ENCODE measurements at regions not wholly inside any gene's neighbourhood (a gene's known extent, or its start where the extent isn't known, plus 50 kb on each side); places are given as distances from the start of the nearest gene placed in this dataset.
A peak's percentile ranks its signal among the peaks of the same experiment; 100 is the strongest.

- no CpG with 5 or more reads among the region's 1 CpG for WGBS (ENCODE audit: insufficient coverage)
- POLR2A ChIA-PET: no interaction called here
- Histone ChIP-seq H3K9me3 (ENCODE audit: control extremely low read depth in 1 of 5, control insufficient read depth in 4 of 5, insufficient read depth in 2 of 5, low read depth in 1 of 5, low read length in 4 of 5) (no peaks in the 10 kb centered on the region), H3K36me3 (ENCODE audit: control insufficient read depth in 4 of 4, insufficient read depth in 4 of 4, low read length in 3 of 4) (no peaks in the 10 kb centered on the region), H3K4me1 (ENCODE audit: control extremely low read depth in 1 of 4, control insufficient read depth in 4 of 4, insufficient read depth in 4 of 4, low read length in 3 of 4) (peaks cover 0 to 7% (median 2%) of the 10 kb centered on the region in 4 experiments), H3K27me3 (replicated peaks in 2 of 5; ENCODE audit: control insufficient read depth in 4 of 5, insufficient read depth in 5 of 5, low read length in 4 of 5) (no peaks in the 10 kb centered on the region), H3K27ac (ENCODE audit: insufficient read depth in 1 of 2, low read depth in 1 of 2, low read length in 2 of 2, poor library complexity in 1 of 2, severe bottlenecking in 2 of 2) (no peak overlapping the region), H3K4me3 (ENCODE audit: control insufficient read depth in 1 of 7, extremely low read depth in 1 of 7, insufficient read depth in 4 of 7, low read depth in 2 of 7, low read length in 6 of 7) (no peak overlapping the region)
- peak in 2 of 3 donors; percentile 2 to 8 for DNase-seq
- CTCF ChIA-PET: no interaction called here
These were observed 113.6 kb upstream of the BTG1 start for GRCh38 chr12:92259291-92259690.

- POLR2A ChIA-PET: interaction anchor here (0.6 kb wide), 1 partner anchor 13 kb away, joined by 3 read pairs; no protein-coding TSS in a partner anchor
- Histone ChIP-seq H3K4me3 (ENCODE audit: control insufficient read depth in 1 of 7, extremely low read depth in 1 of 7, insufficient read depth in 4 of 7, low read depth in 2 of 7, low read length in 6 of 7) (no peak overlapping the region), H3K27me3 (replicated peaks in 2 of 5; ENCODE audit: control insufficient read depth in 4 of 5, insufficient read depth in 5 of 5, low read length in 4 of 5) (no peaks in the 10 kb centered on the region), H3K27ac (ENCODE audit: insufficient read depth in 1 of 2, low read depth in 1 of 2, low read length in 2 of 2, poor library complexity in 1 of 2, severe bottlenecking in 2 of 2) (no peak overlapping the region), H3K36me3 (ENCODE audit: control insufficient read depth in 4 of 4, insufficient read depth in 4 of 4, low read length in 3 of 4) (no peaks in the 10 kb centered on the region), H3K4me1 (ENCODE audit: control extremely low read depth in 1 of 4, control insufficient read depth in 4 of 4, insufficient read depth in 4 of 4, low read length in 3 of 4) (peaks cover 0 to 7% (median 2%) of the 10 kb centered on the region in 4 experiments), H3K9me3 (ENCODE audit: control extremely low read depth in 1 of 5, control insufficient read depth in 4 of 5, insufficient read depth in 2 of 5, low read depth in 1 of 5, low read length in 4 of 5) (no peaks in the 10 kb centered on the region)
- CTCF ChIA-PET: no interaction called here
- no peak for DNase-seq
These were observed 111.6 kb upstream of the BTG1 start for GRCh38 chr12:92257261-92257660.

- no peak overlapping the region for H3K27ac ChIP-seq (ENCODE audit: insufficient read depth in 1 of 2, low read depth in 1 of 2, low read length in 2 of 2, poor library complexity in 1 of 2, severe bottlenecking in 2 of 2)
- H3K4me3 ChIP-seq (ENCODE audit: control insufficient read depth in 1 of 7, extremely low read depth in 1 of 7, insufficient read depth in 4 of 7, low read depth in 2 of 7, low read length in 6 of 7): no peak overlapping the region
- no peaks in the 10 kb centered on the region for H3K27me3 ChIP-seq (replicated peaks in 2 of 5; ENCODE audit: control insufficient read depth in 4 of 5, insufficient read depth in 5 of 5, low read length in 4 of 5)
- DNase-seq: no peak
- ChIA-PET CTCF (interaction anchor here (1.4 kb wide), 1 partner anchor 13 kb away, joined by 4 read pairs; no protein-coding TSS in a partner anchor), POLR2A (no interaction called here)
- H3K36me3 ChIP-seq (ENCODE audit: control insufficient read depth in 4 of 4, insufficient read depth in 4 of 4, low read length in 3 of 4): no peaks in the 10 kb centered on the region
- H3K9me3 ChIP-seq (ENCODE audit: control extremely low read depth in 1 of 5, control insufficient read depth in 4 of 5, insufficient read depth in 2 of 5, low read depth in 1 of 5, low read length in 4 of 5): no peaks in the 10 kb centered on the region
- peaks cover 0 to 7% (median 2%) of the 10 kb centered on the region in 4 experiments for H3K4me1 ChIP-seq (ENCODE audit: control extremely low read depth in 1 of 4, control insufficient read depth in 4 of 4, insufficient read depth in 4 of 4, low read length in 3 of 4)
These were observed 110.1 kb upstream of the BTG1 start for GRCh38 chr12:92255741-92256140.

- H3K4me1 ChIP-seq (ENCODE audit: control extremely low read depth in 1 of 4, control insufficient read depth in 4 of 4, insufficient read depth in 4 of 4, low read length in 3 of 4): no peaks in the 10 kb centered on the region
- H3K4me3 ChIP-seq (ENCODE audit: control insufficient read depth in 1 of 7, extremely low read depth in 1 of 7, insufficient read depth in 4 of 7, low read depth in 2 of 7, low read length in 6 of 7): no peak overlapping the region
- CTCF ChIA-PET: no interaction called here
- no peaks in the 10 kb centered on the region for H3K36me3 ChIP-seq (ENCODE audit: control insufficient read depth in 4 of 4, insufficient read depth in 4 of 4, low read length in 3 of 4)
- no peak for DNase-seq
- POLR2A ChIA-PET: no interaction called here
- H3K9me3 ChIP-seq (ENCODE audit: control extremely low read depth in 1 of 5, control insufficient read depth in 4 of 5, insufficient read depth in 2 of 5, low read depth in 1 of 5, low read length in 4 of 5): no peaks in the 10 kb centered on the region
- no peak overlapping the region for H3K27ac ChIP-seq (ENCODE audit: insufficient read depth in 1 of 2, low read depth in 1 of 2, low read length in 2 of 2, poor library complexity in 1 of 2, severe bottlenecking in 2 of 2)
- no peaks in the 10 kb centered on the region for H3K27me3 ChIP-seq (replicated peaks in 2 of 5; ENCODE audit: control insufficient read depth in 4 of 5, insufficient read depth in 5 of 5, low read length in 4 of 5)
These were observed 107.7 kb upstream of the BTG1 start for GRCh38 chr12:92253301-92253700.

- CTCF ChIA-PET: no interaction called here
- Histone ChIP-seq H3K27ac (ENCODE audit: insufficient read depth in 1 of 2, low read depth in 1 of 2, low read length in 2 of 2, poor library complexity in 1 of 2, severe bottlenecking in 2 of 2) (no peak overlapping the region), H3K27me3 (replicated peaks in 2 of 5; ENCODE audit: control insufficient read depth in 4 of 5, insufficient read depth in 5 of 5, low read length in 4 of 5) (no peaks in the 10 kb centered on the region), H3K36me3 (ENCODE audit: control insufficient read depth in 4 of 4, insufficient read depth in 4 of 4, low read length in 3 of 4) (no peaks in the 10 kb centered on the region), H3K4me1 (ENCODE audit: control extremely low read depth in 1 of 4, control insufficient read depth in 4 of 4, insufficient read depth in 4 of 4, low read length in 3 of 4) (no peaks in the 10 kb centered on the region), H3K9me3 (ENCODE audit: control extremely low read depth in 1 of 5, control insufficient read depth in 4 of 5, insufficient read depth in 2 of 5, low read depth in 1 of 5, low read length in 4 of 5) (no peaks in the 10 kb centered on the region), H3K4me3 (ENCODE audit: control insufficient read depth in 1 of 7, extremely low read depth in 1 of 7, insufficient read depth in 4 of 7, low read depth in 2 of 7, low read length in 6 of 7) (no peak overlapping the region)
- DNase-seq: no peak
- no CpG with 5 or more reads among the region's 2 CpGs for WGBS (ENCODE audit: insufficient coverage)
- POLR2A ChIA-PET: no interaction called here
These were observed 103.3 kb upstream of the BTG1 start for GRCh38 chr12:92248977-92249376.

GRCh38 chr12:92244036-92244435 is 98.4 kb upstream of the BTG1 start:
- WGBS (ENCODE audit: insufficient coverage): 60% methylated on average over 1 of the region's 3 CpGs
- Histone ChIP-seq H3K36me3 (ENCODE audit: control insufficient read depth in 4 of 4, insufficient read depth in 4 of 4, low read length in 3 of 4) (no peaks in the 10 kb centered on the region), H3K4me1 (ENCODE audit: control extremely low read depth in 1 of 4, control insufficient read depth in 4 of 4, insufficient read depth in 4 of 4, low read length in 3 of 4) (no peaks in the 10 kb centered on the region), H3K9me3 (ENCODE audit: control extremely low read depth in 1 of 5, control insufficient read depth in 4 of 5, insufficient read depth in 2 of 5, low read depth in 1 of 5, low read length in 4 of 5) (no peaks in the 10 kb centered on the region), H3K27ac (ENCODE audit: insufficient read depth in 1 of 2, low read depth in 1 of 2, low read length in 2 of 2, poor library complexity in 1 of 2, severe bottlenecking in 2 of 2) (no peak overlapping the region), H3K27me3 (replicated peaks in 2 of 5; ENCODE audit: control insufficient read depth in 4 of 5, insufficient read depth in 5 of 5, low read length in 4 of 5) (no peaks in the 10 kb centered on the region), H3K4me3 (ENCODE audit: control insufficient read depth in 1 of 7, extremely low read depth in 1 of 7, insufficient read depth in 4 of 7, low read depth in 2 of 7, low read length in 6 of 7) (no peak overlapping the region)
- CTCF ChIA-PET: interaction anchor here (1.0 to 1.3 kb wide), 4 partner anchors 9 to 99 kb away, joined by 3 read pairs; partner anchors contain the start of gene BTG1
- DNase-seq: no peak
- POLR2A ChIA-PET: no interaction called here

GRCh38 chr12:92242907-92243306 is 97.3 kb upstream of the BTG1 start:
- POLR2A ChIA-PET: no interaction called here

More at GRCh38 chr12:92242907-92243306, 97.3 kb upstream of the BTG1 start:
- Histone ChIP-seq H3K4me1 (ENCODE audit: control extremely low read depth in 1 of 4, control insufficient read depth in 4 of 4, insufficient read depth in 4 of 4, low read length in 3 of 4) (no peaks in the 10 kb centered on the region), H3K27ac (ENCODE audit: insufficient read depth in 1 of 2, low read depth in 1 of 2, low read length in 2 of 2, poor library complexity in 1 of 2, severe bottlenecking in 2 of 2) (no peak overlapping the region), H3K36me3 (ENCODE audit: control insufficient read depth in 4 of 4, insufficient read depth in 4 of 4, low read length in 3 of 4) (no peaks in the 10 kb centered on the region), H3K27me3 (replicated peaks in 2 of 5; ENCODE audit: control insufficient read depth in 4 of 5, insufficient read depth in 5 of 5, low read length in 4 of 5) (no peaks in the 10 kb centered on the region), H3K9me3 (ENCODE audit: control extremely low read depth in 1 of 5, control insufficient read depth in 4 of 5, insufficient read depth in 2 of 5, low read depth in 1 of 5, low read length in 4 of 5) (no peaks in the 10 kb centered on the region), H3K4me3 (ENCODE audit: control insufficient read depth in 1 of 7, extremely low read depth in 1 of 7, insufficient read depth in 4 of 7, low read depth in 2 of 7, low read length in 6 of 7) (no peak overlapping the region)
- WGBS (ENCODE audit: insufficient coverage): 96% methylated on average over 3 of the region's 3 CpGs
- no peak for DNase-seq
- CTCF ChIA-PET: interaction anchor here (1.0 to 2.0 kb wide), 4 partner anchors 10 to 98 kb away, joined by 3 to 5 read pairs (median 3); partner anchors contain the start of gene BTG1
